Erythroblast (primary cell): ENCODE measurements at regions not wholly inside any gene's neighbourhood (a gene's known extent, or its start where the extent isn't known, plus 50 kb on each side); places are given as distances from the start of the nearest gene placed in this dataset.

Experiments
- GATA1 ChIP-seq: IDR thresholded peaks from 2 replicates; pipeline ENCODE4 v1.6.1; 2011; ENCODE audit warnings: low read depth, mild to moderate bottlenecking, control low read depth, low read length, moderate library complexity
- POLR2A ChIP-seq: IDR thresholded peaks from 2 replicates; pipeline ENCODE4 v1.6.1; 2011; ENCODE audit warnings: mild to moderate bottlenecking, low read length

- TF ChIP-seq POLR2A, result no peak
- no peak for TF ChIP-seq GATA1
Measured at GRCh38 chr12:77339610-77340009, 274.2 kb upstream of the E2F7 start.
